ACC112 (cell line): ENCODE measurements at regions not wholly inside any gene's neighbourhood (a gene's known extent, or its start where the extent isn't known, plus 50 kb on each side); places are given as distances from the start of the nearest gene placed in this dataset.

Source experiments
- H2AFZ ChIP-seq: fragments of 200-600 bp; sonication (generic); one replicate; pipeline ENCODE4 v1.6.0; 2017; ENCODE audit warnings: antibody characterized with exemption, low read length; ENCODE audit not compliant: unreplicated experiment
- H3K27ac ChIP-seq: fragments of 200-600 bp; sonication (generic); 2 replicates; pipeline ENCODE4 v1.5.1; 2014; ENCODE audit warnings: low read depth, mild to moderate bottlenecking, antibody characterized with exemption, low read length, moderate library complexity
- H3K27me3 ChIP-seq: fragments of 200-600 bp; sonication (generic); 2 replicates; pipeline ENCODE4 v1.6.1; 2014; ENCODE audit warnings: mild to moderate bottlenecking, antibody characterized with exemption, low read length, moderate library complexity, mixed read lengths; ENCODE audit not compliant: insufficient read depth
- H3K36me3 ChIP-seq: fragments of 200-600 bp; sonication (generic); 2 replicates; pipeline ENCODE4 v1.6.1; 2016; ENCODE audit warnings: mild to moderate bottlenecking, antibody characterized with exemption, low read length, moderate library complexity, mixed read lengths; ENCODE audit not compliant: insufficient read depth
- H3K4me1 ChIP-seq: fragments of 200-600 bp; sonication (generic); one replicate; pipeline ENCODE4 v1.6.1; 2016; ENCODE audit warnings: low read length, mixed read lengths; ENCODE audit not compliant: insufficient read depth, unreplicated experiment, control insufficient read depth
- H3K4me3 ChIP-seq: fragments of 200-600 bp; sonication (generic); 2 replicates; pipeline ENCODE4 v1.5.1; 2014; ENCODE audit warnings: mild to moderate bottlenecking, low read depth, low read length
- H3K79me2 ChIP-seq: fragments of 200-600 bp; sonication (generic); one replicate; pipeline ENCODE4 v1.6.0; 2016; ENCODE audit warnings: low read length; ENCODE audit not compliant: control insufficient read depth, unreplicated experiment, insufficient read depth

DNA sequence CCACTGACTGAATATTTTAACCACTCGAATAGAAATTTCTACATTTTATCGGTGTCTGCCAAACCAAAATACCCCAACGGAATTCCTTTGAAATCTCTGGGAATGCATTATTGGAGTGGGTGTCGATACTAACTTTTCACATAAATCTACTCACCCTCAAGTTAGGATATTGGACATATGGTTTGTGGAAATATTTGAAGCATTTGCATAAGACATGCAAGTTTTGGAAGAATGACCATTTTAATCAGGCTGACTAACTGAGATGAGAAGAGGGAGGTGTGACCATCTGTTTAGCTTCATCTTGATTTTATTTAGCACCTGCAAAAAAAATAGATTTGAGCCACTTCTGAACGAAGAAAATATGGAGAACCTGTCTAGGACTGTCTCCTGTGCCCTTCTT lies 61.2 kb downstream of the KLF6 start:
- Histone ChIP-seq H3K4me1 (peaks cover 4% of the 10 kb centered on the region), H3K79me2 (no peaks in the 10 kb centered on the region), H3K4me3 (no peak overlapping the region), H2AFZ (no peak overlapping the region), H3K27ac (no peak overlapping the region), H3K36me3 (no peaks in the 10 kb centered on the region), H3K27me3 (no peaks in the 10 kb centered on the region)

DNA sequence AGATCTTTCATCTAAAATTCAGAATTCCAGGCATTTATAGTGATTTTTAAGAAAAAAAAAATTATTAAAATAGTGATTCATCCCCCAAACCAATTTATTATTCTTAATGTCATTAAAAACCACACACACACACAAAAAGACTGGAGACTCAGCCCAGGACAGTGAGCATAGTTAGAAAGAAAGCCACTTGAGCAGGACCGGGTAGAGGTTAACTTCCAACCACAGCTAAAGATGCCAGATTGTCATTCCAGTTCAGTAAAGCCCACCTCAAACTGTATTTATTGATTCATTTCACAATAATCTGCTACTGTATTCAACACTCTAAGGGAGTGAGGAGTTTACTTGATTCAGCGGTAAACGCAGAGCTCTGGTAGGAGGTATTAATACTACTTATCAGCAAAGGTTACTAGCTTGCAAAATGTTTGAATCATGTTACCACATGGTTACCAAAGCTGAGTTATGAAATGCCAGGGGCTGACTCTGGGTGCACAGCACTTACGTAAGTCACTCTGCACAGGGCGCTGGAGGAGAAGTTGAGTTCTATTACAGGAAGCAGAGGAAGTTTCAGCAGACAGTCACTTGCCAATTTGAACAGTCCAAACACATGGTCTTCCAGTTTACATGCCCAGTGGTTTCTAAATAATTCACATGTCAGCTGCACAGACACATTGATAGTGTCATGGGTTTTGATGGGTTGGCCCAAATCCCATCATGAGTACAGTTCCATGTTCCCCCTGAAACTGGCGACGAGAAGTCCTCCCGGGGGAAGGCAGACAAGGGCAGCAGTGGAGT lies 64.6 kb downstream of the KLF6 start:
- Histone ChIP-seq H2AFZ (no peak overlapping the region), H3K27me3 (no peaks in the 10 kb centered on the region), H3K79me2 (no peaks in the 10 kb centered on the region), H3K4me1 (peaks cover 4% of the 10 kb centered on the region), H3K36me3 (no peaks in the 10 kb centered on the region), H3K27ac (peak overlapping the region; percentile 62; the same call in 1 of the 2 replicates), H3K4me3 (no peak overlapping the region)

DNA sequence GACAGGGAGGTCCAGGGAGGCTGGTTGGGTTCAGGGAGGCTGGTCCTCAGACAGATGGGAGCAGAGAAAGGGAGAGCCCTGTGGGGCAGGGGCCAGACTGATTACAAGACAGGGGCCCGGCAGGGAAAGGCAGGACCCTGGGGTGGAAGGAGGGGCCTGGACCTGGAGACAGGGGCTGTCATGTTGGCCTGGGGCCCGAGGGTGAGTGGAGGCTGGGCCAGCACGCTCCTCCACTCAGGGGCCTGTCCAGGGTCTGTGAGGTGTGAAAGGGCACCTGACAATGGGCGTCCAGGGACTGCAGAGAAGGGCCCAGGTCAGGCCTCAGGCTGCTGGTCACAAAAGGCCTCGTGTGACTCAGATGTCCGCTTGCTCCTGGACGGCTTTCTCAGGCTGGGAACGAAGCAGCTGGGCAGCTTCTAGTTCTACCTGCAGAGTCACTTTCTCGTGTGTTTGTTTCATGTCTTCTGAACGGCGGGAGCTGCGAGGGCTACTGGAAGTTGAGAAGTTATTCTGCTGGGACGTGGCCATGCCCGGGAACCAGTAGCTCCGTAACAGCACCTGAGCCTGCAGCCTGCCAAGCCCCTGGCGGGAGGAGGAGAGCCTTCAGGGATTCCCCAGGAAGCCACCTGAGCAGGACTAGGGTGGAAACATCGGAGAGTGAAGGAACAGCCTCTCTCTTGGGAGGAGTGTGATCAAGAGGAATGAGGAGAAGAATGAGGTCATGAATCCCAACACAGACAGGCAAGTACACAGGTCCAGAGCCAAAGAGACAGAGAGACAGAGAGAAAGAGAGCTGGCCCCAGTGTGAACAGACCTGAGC lies 65.8 kb downstream of the KLF6 start:
- no peak overlapping the region for H3K4me3 ChIP-seq
- H3K79me2 ChIP-seq, result no peaks in the 10 kb centered on the region
- H2AFZ ChIP-seq, result no peak overlapping the region
- no peak overlapping the region for H3K27ac ChIP-seq
- no peaks in the 10 kb centered on the region for H3K27me3 ChIP-seq
- H3K4me1 ChIP-seq, result peaks cover 4% of the 10 kb centered on the region
- H3K36me3 ChIP-seq, result no peaks in the 10 kb centered on the region

DNA sequence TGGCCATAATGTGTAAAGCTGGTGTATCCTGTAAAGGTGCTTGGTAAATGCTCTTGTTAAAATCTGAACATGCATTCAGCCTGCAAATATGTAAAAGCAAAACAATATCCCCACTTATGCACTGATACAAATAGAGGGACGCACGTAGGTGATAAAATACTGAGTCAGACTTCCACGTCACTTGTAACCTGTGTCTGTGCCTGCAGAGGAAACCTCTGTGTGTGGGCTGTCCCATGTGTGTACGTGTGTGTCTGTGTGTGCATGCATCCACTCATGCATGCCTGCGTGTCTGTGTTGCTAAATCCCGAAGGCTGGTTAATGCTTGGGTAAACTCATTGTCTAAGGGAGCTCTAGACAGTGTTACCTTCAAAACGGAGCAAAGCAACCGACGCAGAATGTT lies 68.9 kb downstream of the KLF6 start:
- no peaks in the 10 kb centered on the region for H3K79me2 ChIP-seq
- H3K27me3 ChIP-seq, result no peaks in the 10 kb centered on the region
- no peak overlapping the region for H2AFZ ChIP-seq
- H3K4me1 ChIP-seq, result peaks cover 4% of the 10 kb centered on the region
- no peak overlapping the region for H3K4me3 ChIP-seq
- H3K36me3 ChIP-seq, result no peaks in the 10 kb centered on the region
- no peak overlapping the region for H3K27ac ChIP-seq

DNA sequence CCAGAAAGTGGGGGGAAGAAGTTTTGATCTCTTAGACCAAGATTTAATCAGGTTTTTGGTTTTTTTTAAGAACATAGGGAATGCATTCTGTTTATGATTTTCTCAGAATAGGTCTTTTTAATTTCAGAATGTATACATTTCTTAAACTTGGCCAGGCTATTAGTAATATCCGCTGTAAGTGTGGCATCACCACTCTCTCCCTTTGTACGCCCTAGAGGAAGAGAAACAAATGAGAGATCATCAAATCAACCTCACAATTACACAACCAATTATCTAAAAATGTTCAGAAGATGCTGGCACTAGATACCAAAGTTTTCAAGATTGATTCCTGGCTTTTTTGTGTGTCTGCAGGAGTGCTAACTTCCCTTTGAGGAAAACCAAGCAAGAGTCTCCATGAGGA lies 70.0 kb downstream of the KLF6 start:
- Histone ChIP-seq H3K27me3 (no peaks in the 10 kb centered on the region), H3K27ac (no peak overlapping the region), H3K4me3 (no peak overlapping the region), H3K36me3 (no peaks in the 10 kb centered on the region), H3K4me1 (no peaks in the 10 kb centered on the region), H3K79me2 (no peaks in the 10 kb centered on the region), H2AFZ (no peak overlapping the region)

DNA sequence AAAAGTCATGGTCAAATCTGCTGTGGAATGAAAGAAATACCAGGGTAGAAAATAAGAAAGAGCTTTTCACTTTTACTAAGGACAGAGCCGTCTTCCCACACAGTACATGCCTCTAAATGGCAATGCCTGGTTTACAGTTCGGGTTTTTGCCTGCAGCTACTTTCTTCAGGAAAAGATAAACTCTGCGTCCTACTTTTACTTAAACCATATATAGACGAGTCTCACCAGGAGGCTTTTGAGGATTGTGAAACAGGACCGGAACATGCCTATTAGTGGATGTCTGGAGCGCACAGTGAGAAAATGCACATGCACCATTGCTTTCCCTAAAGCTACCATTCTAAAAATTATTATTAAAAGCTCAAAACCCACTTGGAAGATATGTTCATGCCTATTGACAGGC lies 70.5 kb downstream of the KLF6 start:
- H3K27me3 ChIP-seq, result no peaks in the 10 kb centered on the region
- H3K4me1 ChIP-seq, result no peaks in the 10 kb centered on the region
- no peak overlapping the region for H3K27ac ChIP-seq
- no peaks in the 10 kb centered on the region for H3K36me3 ChIP-seq
- no peak overlapping the region for H2AFZ ChIP-seq
- no peaks in the 10 kb centered on the region for H3K79me2 ChIP-seq
- no peak overlapping the region for H3K4me3 ChIP-seq

DNA sequence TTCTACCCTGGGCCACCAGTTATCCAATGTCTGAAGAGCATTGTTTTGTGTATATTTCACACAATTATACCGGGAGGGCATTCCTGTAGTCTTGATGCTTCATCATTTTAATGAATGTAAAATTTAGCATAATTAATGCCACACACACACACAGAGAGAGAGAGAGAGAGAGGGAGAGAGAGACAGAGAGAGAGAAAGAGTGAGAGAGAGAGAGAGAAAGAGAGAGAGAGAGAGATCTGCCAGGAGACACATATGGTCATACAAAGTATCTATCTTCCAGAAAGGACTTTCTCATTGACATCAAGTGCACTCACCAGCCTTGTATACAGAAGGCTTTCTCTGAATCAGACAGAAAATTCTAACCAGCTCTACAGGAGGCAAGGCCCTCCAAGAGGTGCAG lies 72.3 kb downstream of the KLF6 start:
- H3K27me3 ChIP-seq, result no peaks in the 10 kb centered on the region
- no peak overlapping the region for H2AFZ ChIP-seq
- no peaks in the 10 kb centered on the region for H3K79me2 ChIP-seq
- H3K27ac ChIP-seq, result no peak overlapping the region
- H3K4me3 ChIP-seq, result no peak overlapping the region
- no peaks in the 10 kb centered on the region for H3K36me3 ChIP-seq
- H3K4me1 ChIP-seq, result no peaks in the 10 kb centered on the region

DNA sequence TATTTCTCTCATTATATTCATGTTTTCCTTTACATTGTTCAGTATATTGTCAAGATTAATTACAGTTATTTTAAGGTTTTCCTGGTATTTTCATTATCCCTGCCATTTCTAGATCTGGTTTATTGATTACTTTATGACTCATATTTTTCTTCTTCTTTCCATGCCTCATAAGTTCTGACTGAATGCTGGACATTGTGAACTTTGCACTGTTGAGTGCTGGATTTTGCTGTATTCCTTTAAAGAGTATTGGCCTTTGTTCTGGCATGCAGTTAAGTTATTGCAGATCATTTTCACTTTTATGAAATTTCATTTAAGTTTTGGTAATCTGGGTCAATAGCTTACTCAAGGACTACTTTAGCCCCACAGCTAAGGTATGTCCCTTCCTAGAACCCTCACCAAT lies 73.1 kb downstream of the KLF6 start:
- no peak overlapping the region for H2AFZ ChIP-seq
- H3K27ac ChIP-seq, result no peak overlapping the region
- H3K4me1 ChIP-seq, result no peaks in the 10 kb centered on the region
- H3K4me3 ChIP-seq, result no peak overlapping the region
- no peaks in the 10 kb centered on the region for H3K27me3 ChIP-seq
- no peaks in the 10 kb centered on the region for H3K36me3 ChIP-seq
- no peaks in the 10 kb centered on the region for H3K79me2 ChIP-seq

DNA sequence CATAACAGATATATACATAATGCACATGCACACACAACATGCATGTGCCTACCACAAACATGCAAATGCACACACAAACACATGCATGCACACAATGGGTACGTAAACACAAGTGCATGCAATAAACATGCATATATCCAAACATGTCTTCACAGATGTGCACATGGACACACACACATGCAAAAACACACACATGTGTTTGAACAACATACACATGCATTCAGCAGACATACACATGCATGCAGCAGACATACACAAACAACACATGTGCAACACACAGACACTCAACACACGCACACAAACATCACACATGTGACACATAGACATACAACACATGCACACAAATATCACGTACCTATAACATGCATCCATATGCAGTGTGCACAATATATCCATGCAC lies 74.2 kb downstream of the KLF6 start:
- Histone ChIP-seq H3K4me3 (no peak overlapping the region), H3K79me2 (no peaks in the 10 kb centered on the region), H2AFZ (no peak overlapping the region), H3K27me3 (no peaks in the 10 kb centered on the region), H3K27ac (no peak overlapping the region), H3K4me1 (no peaks in the 10 kb centered on the region), H3K36me3 (no peaks in the 10 kb centered on the region)

DNA sequence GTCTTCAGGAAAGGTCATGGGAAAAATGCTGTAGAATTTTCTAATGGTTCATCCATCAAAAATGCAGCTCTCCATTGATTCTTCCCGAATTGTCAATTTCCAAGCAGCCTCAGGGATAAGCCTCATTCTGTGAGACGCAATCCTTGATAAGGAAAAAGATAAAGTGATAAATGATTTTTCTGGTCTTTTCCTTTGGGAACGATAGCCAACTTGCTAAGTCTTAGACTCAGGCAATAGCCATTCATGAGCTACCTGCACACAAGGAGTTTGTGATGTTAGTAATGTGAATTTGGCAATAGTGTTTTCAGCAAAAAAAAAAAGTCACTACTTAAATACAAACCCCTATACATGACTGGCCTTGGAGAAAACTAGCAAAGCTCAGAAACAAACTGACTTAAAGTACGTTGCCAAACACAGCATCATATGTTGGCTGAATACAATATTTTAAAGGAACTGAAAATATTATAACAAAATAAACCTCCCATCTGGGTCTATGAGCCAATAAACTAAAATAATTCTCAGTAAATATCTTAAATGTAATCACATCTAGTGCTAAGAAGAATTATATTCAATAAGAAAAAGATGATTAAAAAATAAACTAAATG lies 75.5 kb downstream of the KLF6 start:
- no peaks in the 10 kb centered on the region for H3K79me2 ChIP-seq
- no peak overlapping the region for H3K4me3 ChIP-seq
- H3K27me3 ChIP-seq, result no peaks in the 10 kb centered on the region
- H3K4me1 ChIP-seq, result no peaks in the 10 kb centered on the region
- H3K36me3 ChIP-seq, result no peaks in the 10 kb centered on the region
- H3K27ac ChIP-seq, result no peak overlapping the region
- H2AFZ ChIP-seq, result no peak overlapping the region
